B cell (primary cell): ENCODE measurements at regions not wholly inside any gene's neighbourhood (a gene's known extent, or its start where the extent isn't known, plus 50 kb on each side); places are given as distances from the start of the nearest gene placed in this dataset.

Experiments used
- ATAC-seq: fragments of 200-7000 bp; cut with Tn5 transposase; one replicate; pipeline ENCODE4 v1.10.0; 2021; ENCODE audit warnings: low read depth, mild to moderate bottlenecking, moderate number of reproducible peaks, moderate library complexity
- CTCF ChIA-PET: fragments of 350-600 bp; sonication (Branson Sonifier 250); formaldehyde crosslinking; loops from one replicate; lab custom pipeline; 2021; ENCODE audit warnings: antibody characterized with exemption, inconsistent platforms; lab: Charles Lee
- POLR2A ChIA-PET: fragments of 350-600 bp; sonication (Branson Sonifier 250); formaldehyde crosslinking; loops from one replicate; lab custom pipeline; 2021; ENCODE audit warnings: antibody characterized with exemption; lab: Charles Lee
- DNase-seq: peaks from one replicate; pipeline ENCODE4 v3.0.0; 2013
- H2AFZ ChIP-seq: 2 replicates; pipeline ENCODE4 v1.6.1; 2012; ENCODE audit warnings: mild to moderate bottlenecking, low read depth, low read length; ENCODE audit not compliant: insufficient read depth, poor library complexity, severe bottlenecking
- H3K27ac ChIP-seq, 2 donors: 1 replicate in 1 of 2; 2 replicates in 1 of 2; pipeline ENCODE4 v1.5.1; 2012 to 2013; ENCODE audit warnings: low read length in 2 of 2, mild to moderate bottlenecking in 2 of 2, moderate library complexity in 1 of 2
- H3K27me3 ChIP-seq, 4 experiments: fragments of 200-600 bp in 1 of 4; sonication (generic) in 1 of 4; replicated peaks in 1 of 4; 1 replicate in 2 of 4; 2 replicates in 2 of 4; pipeline versions ENCODE4 v1.6.1 to v1.7.0; 2013 to 2016; ENCODE audit warnings: low read length in 3 of 4, mild to moderate bottlenecking in 2 of 4, mixed read lengths in 1 of 4, moderate library complexity in 1 of 4; ENCODE audit not compliant: insufficient read depth in 4 of 4, control insufficient read depth in 3 of 4; ENCODE audit errors: control extremely low read depth in 1 of 4
- H3K36me3 ChIP-seq, 2 experiments: replicated peaks in 1 of 2; 1 replicate in 1 of 2; 2 replicates in 1 of 2; pipeline versions ENCODE4 v1.6.1 to v1.7.1; 2013; ENCODE audit warnings: low read length in 1 of 2; ENCODE audit not compliant: insufficient read depth in 2 of 2, control insufficient read depth in 1 of 2; ENCODE audit errors: control extremely low read depth in 1 of 2, extremely low read depth in 1 of 2
- H3K4me1 ChIP-seq, 2 donors: fragments of 200-600 bp in 1 of 2; sonication (generic) in 1 of 2; 1 replicate in 1 of 2; 2 replicates in 1 of 2; pipeline versions ENCODE4 v1.5.1 to v1.6.1; 2013 to 2017; ENCODE audit warnings: low read length in 2 of 2; ENCODE audit not compliant: control insufficient read depth in 2 of 2, insufficient read depth in 2 of 2
- H3K4me2 ChIP-seq: replicated peaks from 2 replicates; pipeline ENCODE3; 2012; ENCODE audit warnings: mild to moderate bottlenecking, low read depth, low read length; ENCODE audit not compliant: poor library complexity, severe bottlenecking
- H3K4me3 ChIP-seq, 5 experiments: fragments of 200-600 bp in 1 of 5; sonication (generic) in 1 of 5; 1 replicate in 3 of 5; 2 replicates in 2 of 5; pipeline versions ENCODE4 v1.5.1 to v1.7.0; 2011 to 2016; ENCODE audit warnings: low read length in 4 of 5, mild to moderate bottlenecking in 4 of 5, low read depth in 2 of 5, control low read depth in 1 of 5, moderate library complexity in 1 of 5; ENCODE audit not compliant: insufficient read depth in 1 of 5; ENCODE audit errors: control extremely low read depth in 1 of 5, extremely low read depth in 1 of 5
- H3K79me2 ChIP-seq: fragments of 200-600 bp; sonication (generic); one replicate; pipeline ENCODE4 v1.6.0; 2016; ENCODE audit warnings: low read length; ENCODE audit not compliant: control insufficient read depth, insufficient read depth
- H3K9ac ChIP-seq: fragments of 200-600 bp; sonication (generic); 2 replicates; pipeline ENCODE4 v1.6.1; 2017; ENCODE audit warnings: mild to moderate bottlenecking, low read length, moderate library complexity
- H3K9me3 ChIP-seq, 3 donors: one replicate each; pipeline versions ENCODE4 v1.6.1 to v1.7.1; 2013; ENCODE audit warnings: low read length in 2 of 3; ENCODE audit not compliant: control insufficient read depth in 2 of 3, insufficient read depth in 1 of 3; ENCODE audit errors: control extremely low read depth in 1 of 3
- H4K20me1 ChIP-seq: 2 replicates; pipeline ENCODE4 v1.6.0; 2012; ENCODE audit warnings: mild to moderate bottlenecking, low read length; ENCODE audit not compliant: insufficient read depth, control insufficient read depth, poor library complexity, severe bottlenecking
- H3K27ac Mint-ChIP-seq: one replicate; pipeline ENCODE4 v1.8.0; 2021; ENCODE audit warnings: mixed read lengths
- H3K27me3 Mint-ChIP-seq: one replicate; pipeline ENCODE4 v1.8.0; 2021; ENCODE audit warnings: mixed read lengths
- H3K4me1 Mint-ChIP-seq: one replicate; pipeline ENCODE4 v1.8.0; 2021; ENCODE audit warnings: mixed read lengths
- H3K4me3 Mint-ChIP-seq: one replicate; pipeline ENCODE4 v1.8.0; 2021; ENCODE audit warnings: mixed read lengths
- H3K9me3 Mint-ChIP-seq: one replicate; pipeline ENCODE4 v1.8.0; 2022; ENCODE audit warnings: mixed read lengths; ENCODE audit not compliant: insufficient read depth
- EZH2 ChIP-seq: IDR thresholded peaks from 2 replicates; pipeline ENCODE4 v1.6.1; 2012; ENCODE audit warnings: borderline replicate concordance, low read depth, mild to moderate bottlenecking, moderate library complexity, low read length; ENCODE audit not compliant: insufficient read depth, poor library complexity, severe bottlenecking
- WGBS: methylation state at CpG from one replicate; pipeline ENCODE4 v1.1.5; 2013; ENCODE audit warnings: missing lambda C conversion rate; ENCODE audit not compliant: insufficient coverage; 5-methylcytosine and 5-hydroxymethylcytosine counted together
- intact Hi-C: fragments of 100-400 bp; cut with micrococcal nuclease; formaldehyde crosslinking; loops from one replicate; pipeline ENCODE4 v1.10.0; 2022
- TF ChIP-seq, protein P1 (sequence below): fragments of 200-600 bp; IDR thresholded peaks from one replicate; pipeline ENCODE4 v1.8.0; 2022; ENCODE audit warnings: antibody characterized with exemption, mild to moderate bottlenecking

- Histone ChIP-seq H3K36me3 (no peaks in the 10 kb centered on the region), H3K4me1 (no peaks in the 10 kb centered on the region), H2AFZ (no peak overlapping the region), H3K9me3 (peaks cover 0 to 5% (median 0%) of the 10 kb centered on the region in 3 donors), H3K27me3 (no peaks in the 10 kb centered on the region), H3K4me2 (no peak overlapping the region), H3K9ac (no peak overlapping the region), H3K27ac (no peak overlapping the region), H3K4me3 (no peak overlapping the region), H3K79me2 (no peaks in the 10 kb centered on the region), H4K20me1 (no peaks in the 10 kb centered on the region)
- intact Hi-C loops, result no loop called here
- Mint-ChIP-seq H3K27me3 (peaks cover 16% of the 10 kb centered on the region), H3K27ac (no peak overlapping the region), H3K4me3 (no peak overlapping the region), H3K9me3 (no peaks in the 10 kb centered on the region), H3K4me1 (no peaks in the 10 kb centered on the region)
- DNase-seq, result no peak
- no CpG with 5 or more reads among the region's 2 CpGs for WGBS
- CTCF ChIA-PET, result no interaction called here
- POLR2A ChIA-PET, result no interaction called here
- no peak for ATAC-seq
- TF ChIP-seq EZH2, result no peak
- TF ChIP-seq, protein P1, sequence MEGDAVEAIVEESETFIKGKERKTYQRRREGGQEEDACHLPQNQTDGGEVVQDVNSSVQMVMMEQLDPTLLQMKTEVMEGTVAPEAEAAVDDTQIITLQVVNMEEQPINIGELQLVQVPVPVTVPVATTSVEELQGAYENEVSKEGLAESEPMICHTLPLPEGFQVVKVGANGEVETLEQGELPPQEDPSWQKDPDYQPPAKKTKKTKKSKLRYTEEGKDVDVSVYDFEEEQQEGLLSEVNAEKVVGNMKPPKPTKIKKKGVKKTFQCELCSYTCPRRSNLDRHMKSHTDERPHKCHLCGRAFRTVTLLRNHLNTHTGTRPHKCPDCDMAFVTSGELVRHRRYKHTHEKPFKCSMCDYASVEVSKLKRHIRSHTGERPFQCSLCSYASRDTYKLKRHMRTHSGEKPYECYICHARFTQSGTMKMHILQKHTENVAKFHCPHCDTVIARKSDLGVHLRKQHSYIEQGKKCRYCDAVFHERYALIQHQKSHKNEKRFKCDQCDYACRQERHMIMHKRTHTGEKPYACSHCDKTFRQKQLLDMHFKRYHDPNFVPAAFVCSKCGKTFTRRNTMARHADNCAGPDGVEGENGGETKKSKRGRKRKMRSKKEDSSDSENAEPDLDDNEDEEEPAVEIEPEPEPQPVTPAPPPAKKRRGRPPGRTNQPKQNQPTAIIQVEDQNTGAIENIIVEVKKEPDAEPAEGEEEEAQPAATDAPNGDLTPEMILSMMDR, result no peak
Measured at GRCh38 chr16:51757921-51758479, 606.9 kb upstream of the SALL1 start.

GRCh38 chr16:51757505-51757904 lies 606.4 kb upstream of the SALL1 start:
- no peaks in the 10 kb centered on the region for H3K9me3 Mint-ChIP-seq
- intact Hi-C loops, result no loop called here
- no peak overlapping the region for H3K9ac ChIP-seq
- no peak overlapping the region for H3K4me3 ChIP-seq
- no peaks in the 10 kb centered on the region for H4K20me1 ChIP-seq
- H3K27ac ChIP-seq, result no peak overlapping the region
- TF ChIP-seq, protein P1, result no peak
- no peak for TF ChIP-seq EZH2
- no peaks in the 10 kb centered on the region for H3K4me1 Mint-ChIP-seq
- ATAC-seq (no peak), DNase-seq (no peak)
- H3K4me2 ChIP-seq, result no peak overlapping the region
- H3K27me3 ChIP-seq, result no peaks in the 10 kb centered on the region
- ChIA-PET POLR2A (no interaction called here), CTCF (no interaction called here)
- peaks cover 13% of the 10 kb centered on the region for H3K27me3 Mint-ChIP-seq
- H3K9me3 ChIP-seq, result peaks cover 0 to 5% (median 0%) of the 10 kb centered on the region in 3 donors
- H3K4me1 ChIP-seq, result no peaks in the 10 kb centered on the region
- H3K79me2 ChIP-seq, result no peaks in the 10 kb centered on the region
- no peak overlapping the region for H3K27ac Mint-ChIP-seq
- no peak overlapping the region for H2AFZ ChIP-seq
- 93% methylated on average over 5 of the region's 6 CpGs for WGBS
- H3K36me3 ChIP-seq, result no peaks in the 10 kb centered on the region
- no peak overlapping the region for H3K4me3 Mint-ChIP-seq
